ENCODE measurements at regions not wholly inside any gene's neighbourhood (a gene's known extent, or its start where the extent isn't known, plus 50 kb on each side); places are given as distances from the start of the nearest gene placed in this dataset.
A peak's percentile ranks its signal among the peaks of the same experiment; 100 is the strongest.

- Histone ChIP-seq H3K36me3 (peaks cover 4% of the 10 kb centered on the region), H3K27ac (peak overlapping the region; percentile 74 to 81), H3K4me1 (ENCODE audit: control insufficient read depth in 1 of 2, low read depth in 2 of 2) (peaks cover 20 to 42% of the 10 kb centered on the region in 2 donors), H3K9me3 (no peaks in the 10 kb centered on the region), H3K4me3 (peak overlapping the region; percentile 28), H3K27me3 (replicated peaks; ENCODE audit: insufficient read depth) (no peaks in the 10 kb centered on the region)
- no peak for ATAC-seq (ENCODE audit: insufficient number of reproducible peaks, low FRiP score, low read depth)
- DNase-seq (ENCODE audit: low spot score), result no peak
- TF ChIP-seq CTCF (IDR thresholded peaks at IDR 0.05), result no peak
These were observed 51.1 kb downstream of the GARRE1 start for GRCh38 chr19:34305221-34306083.

GRCh38 chr19:34306213-34306661 lies 51.9 kb downstream of the GARRE1 start:
- no peak for TF ChIP-seq CTCF (IDR thresholded peaks at IDR 0.05)
- DNase-seq (ENCODE audit: low spot score) (no peak), ATAC-seq (ENCODE audit: insufficient number of reproducible peaks, low FRiP score, low read depth) (no peak)
- no peak overlapping the region for H3K4me3 ChIP-seq
- H3K9me3 ChIP-seq, result no peaks in the 10 kb centered on the region
- peak overlapping the region; percentile 74 to 81 for H3K27ac ChIP-seq
- no peaks in the 10 kb centered on the region for H3K36me3 ChIP-seq
- H3K4me1 ChIP-seq (ENCODE audit: control insufficient read depth in 1 of 2, low read depth in 2 of 2), result peaks cover 25 to 50% of the 10 kb centered on the region in 2 donors
- H3K27me3 ChIP-seq (replicated peaks; ENCODE audit: insufficient read depth), result no peaks in the 10 kb centered on the region

GRCh38 chr19:34306824-34307223 lies 52.5 kb downstream of the GARRE1 start:
- H3K27me3 ChIP-seq (replicated peaks; ENCODE audit: insufficient read depth), result no peaks in the 10 kb centered on the region
- DNase-seq (ENCODE audit: low spot score) (no peak), ATAC-seq (ENCODE audit: insufficient number of reproducible peaks, low FRiP score, low read depth) (no peak)
- H3K36me3 ChIP-seq, result no peaks in the 10 kb centered on the region
- TF ChIP-seq CTCF (IDR thresholded peaks at IDR 0.05), result no peak
- H3K4me3 ChIP-seq, result no peak overlapping the region
- no peaks in the 10 kb centered on the region for H3K9me3 ChIP-seq
- H3K4me1 ChIP-seq (ENCODE audit: control insufficient read depth in 1 of 2, low read depth in 2 of 2), result peaks cover 25 to 54% of the 10 kb centered on the region in 2 donors
- H3K27ac ChIP-seq, result peak overlapping the region; percentile 74 to 81

GRCh38 chr19:34308381-34309367 lies 54.3 kb downstream of the GARRE1 start:
- Histone ChIP-seq H3K4me3 (no peak overlapping the region), H3K9me3 (no peaks in the 10 kb centered on the region), H3K27ac (peak overlapping the region; percentile 2 to 41), H3K27me3 (replicated peaks; ENCODE audit: insufficient read depth) (no peaks in the 10 kb centered on the region), H3K36me3 (no peaks in the 10 kb centered on the region), H3K4me1 (ENCODE audit: control insufficient read depth in 1 of 2, low read depth in 2 of 2) (peaks cover 25 to 54% of the 10 kb centered on the region in 2 donors)
- no peak for DNase-seq (ENCODE audit: low spot score)
- ATAC-seq (ENCODE audit: insufficient number of reproducible peaks, low FRiP score, low read depth), result no peak
- no peak for TF ChIP-seq CTCF (IDR thresholded peaks at IDR 0.05)

Measured in thoracic aorta (tissue), 2 donors.